ENCODE measurements at regions not wholly inside any gene's neighbourhood (a gene's known extent, or its start where the extent isn't known, plus 50 kb on each side); places are given as distances from the start of the nearest gene placed in this dataset.

GRCh38 chr18:76259711-76260110 lies 235.3 kb downstream of the ZNF516 start:
- TF ChIP-seq CTCF (conservative IDR thresholded peaks at IDR 0.05 in 1 of 2, IDR thresholded peaks at IDR 0.05 in 1 of 2; ENCODE audit: low read depth in 1 of 2, low read length in 2 of 2), result no peak
- TF ChIP-seq EZH2 (IDR thresholded peaks at IDR 0.05; ENCODE audit: low read length, missing control alignments), result no peak

Measured in fibroblast of lung (primary cell).